HG03442 (cell line): ENCODE measurements at regions not wholly inside any gene's neighbourhood (a gene's known extent, or its start where the extent isn't known, plus 50 kb on each side); places are given as distances from the start of the nearest gene placed in this dataset.

ENCODE experiments used
- ATAC-seq: cut with Tn5 transposase; IDR thresholded peaks from one replicate; pipeline ENCODE4 v1.9.1; 2021; ENCODE audit warnings: mild to moderate bottlenecking, moderate library complexity; ENCODE audit not compliant: unreplicated experiment

DNA sequence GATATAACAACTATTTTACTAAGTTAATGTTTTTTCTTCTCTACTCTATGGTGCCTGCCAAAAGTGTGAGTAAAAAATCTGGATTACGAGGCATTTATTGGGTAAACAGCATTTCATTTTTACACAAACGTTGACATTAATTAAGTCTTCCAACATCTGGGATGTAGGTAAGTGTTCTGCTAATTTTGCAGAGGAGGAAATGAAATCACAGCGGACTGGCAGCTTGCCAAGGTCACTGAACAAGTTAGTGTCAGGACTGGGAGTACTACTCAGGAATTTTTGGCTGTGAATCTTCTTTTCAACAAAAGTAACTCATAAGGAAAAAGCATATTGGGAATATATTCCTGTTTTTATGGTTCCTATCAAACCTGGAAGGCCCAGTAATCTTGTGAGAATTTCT, 612.1 kb upstream of the FZD8 start:
- no peak for ATAC-seq

DNA sequence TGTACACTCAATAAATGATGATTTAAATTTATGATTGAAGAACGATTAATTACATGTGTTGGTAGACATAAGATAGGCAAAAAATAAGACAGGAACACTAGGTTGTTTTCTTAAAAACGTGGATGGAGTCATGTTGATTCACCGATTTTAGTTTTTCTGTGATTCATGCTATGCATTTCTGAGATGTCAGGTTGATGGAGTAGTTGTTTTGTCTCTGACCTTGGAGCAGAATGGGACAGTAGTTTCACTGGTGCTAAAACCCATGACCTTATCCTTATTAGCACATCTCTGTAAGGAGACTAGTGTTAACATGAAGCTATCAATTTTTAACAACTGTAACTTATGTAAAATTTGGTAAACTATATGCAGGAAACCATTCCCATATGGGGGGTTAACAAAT, 611.6 kb upstream of the FZD8 start:
- no peak for ATAC-seq

- ATAC-seq: no peak
These were observed 609.0 kb upstream of the FZD8 start for GRCh38 chr10:36251068-36251467.

- no peak for ATAC-seq
These were observed 606.3 kb upstream of the FZD8 start for GRCh38 chr10:36248304-36248981.

DNA sequence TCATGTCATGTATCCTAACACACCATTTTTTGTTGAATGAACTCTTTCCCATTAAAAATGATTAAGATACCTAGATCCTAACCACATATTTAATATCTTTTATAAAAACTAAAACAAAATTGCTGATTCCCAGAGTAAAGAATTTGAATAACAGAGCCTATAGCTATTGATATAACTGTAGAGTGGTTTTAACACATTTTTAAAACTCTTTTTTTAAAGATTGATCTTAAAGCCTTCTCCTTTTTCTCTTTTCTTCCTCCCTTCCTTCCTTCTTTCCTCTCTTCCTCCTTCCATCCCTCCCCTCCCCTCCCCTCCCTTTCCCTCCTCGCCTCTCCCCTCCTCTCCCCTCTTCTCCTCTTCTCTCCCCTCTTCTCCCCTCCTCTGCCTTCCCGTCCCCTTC, 605.4 kb upstream of the FZD8 start:
- ATAC-seq: no peak

DNA sequence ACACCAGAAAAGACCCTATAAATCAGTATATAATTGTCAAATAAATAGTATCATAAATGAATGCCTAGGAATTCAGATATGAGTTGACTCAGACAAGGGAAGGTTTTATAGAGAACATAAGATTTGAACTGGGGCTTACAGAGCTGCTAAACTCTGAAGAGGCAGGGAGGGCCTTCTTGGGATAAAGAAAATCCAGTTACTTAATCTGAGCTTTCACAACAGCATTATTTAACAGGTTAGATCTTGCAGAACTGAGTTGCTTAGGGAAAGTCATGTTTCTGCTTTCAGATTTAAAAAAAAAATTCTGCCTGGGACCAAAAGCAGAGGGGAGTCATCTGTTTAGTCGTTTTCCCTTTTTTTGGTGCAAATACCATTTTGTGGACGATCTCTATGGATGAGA, 594.8 kb upstream of the FZD8 start:
- no peak for ATAC-seq

GRCh38 chr10:36236341-36236740, 594.2 kb upstream of the FZD8 start:
- no peak for ATAC-seq

DNA sequence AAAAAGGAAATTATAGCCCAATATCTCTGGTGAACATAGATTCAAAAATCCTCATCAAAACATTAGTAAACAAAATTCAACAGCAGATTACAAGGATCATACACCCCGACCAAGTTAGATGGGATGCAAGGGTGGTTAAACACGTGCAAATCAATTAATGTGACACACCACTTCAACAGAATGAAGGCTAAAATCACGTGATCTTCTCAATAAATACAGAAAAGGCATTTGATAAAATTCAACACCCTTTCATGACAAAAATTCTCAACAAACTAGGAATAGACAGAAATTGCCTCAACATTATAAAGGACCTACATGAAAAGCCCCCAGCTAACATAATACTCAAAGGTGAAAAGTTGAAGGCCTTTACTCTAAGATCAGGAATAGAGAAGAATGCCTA, 590.8 kb upstream of the FZD8 start:
- no peak for ATAC-seq

- ATAC-seq: no peak
These were observed 582.4 kb upstream of the FZD8 start for GRCh38 chr10:36224431-36224985.

DNA sequence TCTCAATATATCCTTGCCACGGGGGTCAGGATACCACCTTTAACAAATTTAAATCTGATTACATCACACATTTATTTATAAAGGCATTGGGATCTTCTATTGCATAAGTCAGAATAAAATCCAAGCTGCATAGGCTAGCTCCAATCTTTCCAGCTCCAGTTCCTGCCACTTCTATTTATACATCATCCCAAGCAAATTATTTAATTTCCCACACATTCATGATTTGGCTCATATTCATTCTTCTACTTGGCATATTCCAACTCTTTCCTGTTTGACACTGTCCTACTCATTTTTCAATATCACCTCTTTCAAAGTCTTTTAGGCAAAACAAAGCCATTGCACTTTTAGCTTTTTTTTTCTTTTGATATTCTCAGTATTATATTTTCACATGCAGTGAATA, 579.0 kb upstream of the FZD8 start:
- ATAC-seq: no peak

GRCh38 chr10:36220151-36220550, 578.1 kb upstream of the FZD8 start:
- ATAC-seq: no peak

DNA sequence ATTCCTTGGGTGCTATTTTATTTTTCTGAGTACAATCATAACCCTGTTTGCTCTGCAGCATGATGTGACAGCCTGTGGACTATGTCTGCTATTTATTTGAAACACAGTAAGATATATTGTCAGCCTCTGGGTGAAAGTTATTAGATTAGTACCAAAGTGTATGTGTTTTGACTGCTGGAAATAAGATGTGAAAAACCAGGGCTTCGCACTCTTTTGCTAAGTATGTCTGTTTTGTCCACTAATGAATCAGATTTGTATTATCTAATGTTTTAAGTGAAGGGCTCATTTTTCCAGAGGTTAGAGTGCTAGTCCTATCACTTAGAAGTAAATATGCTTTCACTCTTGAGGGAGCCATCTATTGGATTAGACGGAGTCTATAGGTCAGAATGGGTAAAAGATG, 569.8 kb upstream of the FZD8 start:
- ATAC-seq: no peak

DNA sequence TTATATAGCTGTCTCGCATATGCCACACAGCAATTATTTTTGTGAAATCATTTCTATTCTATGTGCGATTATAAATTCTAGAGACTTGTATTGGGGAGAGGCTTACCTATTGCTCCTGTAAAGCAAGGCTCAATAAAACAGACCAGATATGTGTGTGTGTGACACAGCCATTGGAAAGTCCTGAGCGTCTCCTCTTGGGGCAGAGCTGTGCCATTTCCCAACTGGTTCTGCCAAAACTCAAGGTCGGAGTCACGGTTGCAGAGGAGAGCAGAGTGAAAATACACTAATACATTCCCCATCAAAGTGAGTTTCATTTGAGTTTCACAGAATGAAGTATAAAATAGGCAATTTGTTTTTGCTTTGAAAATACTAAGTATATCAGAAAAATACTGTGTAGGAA, 567.4 kb upstream of the FZD8 start:
- no peak for ATAC-seq

DNA sequence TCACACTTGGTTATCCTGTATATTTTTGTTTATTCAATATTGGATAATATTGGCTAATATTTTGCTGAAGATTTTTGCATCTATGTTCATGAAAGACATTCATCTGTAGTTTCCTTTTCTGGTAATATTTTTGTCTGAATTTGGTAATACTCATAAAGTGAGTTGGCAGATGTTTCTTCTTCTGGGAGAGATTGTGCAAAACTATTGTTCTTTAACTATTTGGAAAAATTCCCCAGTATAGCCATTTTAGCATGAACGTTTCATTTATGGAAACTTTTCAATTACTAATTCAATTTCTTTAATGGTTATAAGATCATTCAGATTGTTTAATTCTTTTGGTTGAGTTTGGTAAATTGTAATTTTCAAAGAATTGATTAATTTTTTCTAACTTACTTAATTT, 560.8 kb upstream of the FZD8 start:
- ATAC-seq: no peak

- no peak for ATAC-seq
These were observed 558.5 kb upstream of the FZD8 start for GRCh38 chr10:36200577-36200976.

- ATAC-seq: no peak
These were observed 556.2 kb upstream of the FZD8 start for GRCh38 chr10:36198322-36198721.

GRCh38 chr10:36195364-36195763, 553.3 kb upstream of the FZD8 start:
- ATAC-seq: no peak

DNA sequence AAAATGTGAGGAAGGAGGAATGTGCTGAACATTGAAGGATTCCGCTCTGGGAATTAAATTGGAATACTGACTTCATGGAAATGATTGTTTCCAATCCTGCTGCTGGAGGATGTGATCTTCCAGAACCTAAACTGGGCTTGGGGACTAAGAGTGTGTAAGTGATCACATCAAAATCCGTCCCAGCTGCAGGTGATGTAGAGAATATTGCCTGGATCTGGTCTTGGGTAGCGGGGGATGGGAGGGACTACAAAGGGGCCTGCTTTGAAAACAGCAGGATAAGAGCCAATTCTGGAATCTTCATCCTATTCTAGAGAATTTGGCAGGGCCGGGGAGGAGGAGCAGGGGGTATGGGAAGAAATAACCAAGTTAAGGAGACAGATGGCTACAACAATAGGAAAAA, 552.2 kb upstream of the FZD8 start:
- ATAC-seq: no peak

DNA sequence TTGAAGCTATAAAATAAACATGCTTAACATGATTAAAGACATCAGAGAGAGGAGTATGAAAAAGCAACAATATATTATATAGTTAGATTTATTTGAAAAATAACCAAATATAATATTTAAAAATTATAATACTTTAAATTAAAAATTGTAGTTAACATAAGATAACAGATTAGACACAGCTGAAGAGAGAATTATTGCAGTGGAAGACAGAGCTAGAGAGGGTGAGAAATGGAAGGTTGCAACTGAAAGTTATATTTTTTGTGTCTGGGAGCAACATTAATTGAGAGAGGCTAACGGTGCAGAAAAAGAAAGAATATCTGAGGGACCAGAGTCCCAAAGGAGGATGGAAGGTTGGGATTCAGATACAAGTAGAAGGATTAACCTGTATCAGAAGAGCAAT, 548.9 kb upstream of the FZD8 start:
- ATAC-seq: no peak

DNA sequence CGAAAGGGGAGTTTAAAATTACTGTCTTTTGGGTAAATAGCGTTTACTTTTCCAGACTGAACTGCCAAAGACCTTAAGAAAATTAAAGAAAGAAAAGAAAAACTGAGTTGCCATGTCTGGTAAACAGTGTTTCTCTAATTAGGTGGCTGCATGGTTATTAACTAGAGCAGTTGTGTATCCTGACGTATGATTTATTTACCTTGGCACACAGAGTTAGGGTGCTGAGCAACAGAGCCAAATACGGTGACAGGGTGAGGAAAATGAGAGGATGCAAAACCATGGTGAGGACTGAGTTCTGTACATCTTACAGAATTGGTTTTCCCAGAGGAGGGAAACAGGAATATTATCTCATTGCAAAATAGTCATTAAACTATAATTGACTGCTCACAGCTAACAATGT, 546.4 kb upstream of the FZD8 start:
- ATAC-seq: no peak

DNA sequence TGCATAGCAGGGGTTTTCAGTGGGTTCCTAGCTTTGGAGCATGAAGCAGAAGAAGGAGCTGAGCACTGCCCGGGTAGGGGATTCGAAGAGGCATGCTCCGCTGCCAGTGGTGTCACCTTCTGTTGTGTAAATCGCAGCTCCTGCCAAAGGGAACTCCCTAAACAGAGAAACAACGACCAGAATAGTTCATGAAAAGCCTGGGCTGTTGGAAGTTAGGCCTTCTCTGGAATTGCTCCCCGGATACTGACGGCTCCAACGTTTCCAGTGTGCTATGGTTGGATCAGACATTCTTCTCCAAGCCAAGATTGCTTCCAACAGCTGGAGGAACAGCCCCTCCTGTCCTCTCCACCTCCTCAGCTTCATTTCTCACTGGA, 546.0 kb upstream of the FZD8 start:
- no peak for ATAC-seq

DNA sequence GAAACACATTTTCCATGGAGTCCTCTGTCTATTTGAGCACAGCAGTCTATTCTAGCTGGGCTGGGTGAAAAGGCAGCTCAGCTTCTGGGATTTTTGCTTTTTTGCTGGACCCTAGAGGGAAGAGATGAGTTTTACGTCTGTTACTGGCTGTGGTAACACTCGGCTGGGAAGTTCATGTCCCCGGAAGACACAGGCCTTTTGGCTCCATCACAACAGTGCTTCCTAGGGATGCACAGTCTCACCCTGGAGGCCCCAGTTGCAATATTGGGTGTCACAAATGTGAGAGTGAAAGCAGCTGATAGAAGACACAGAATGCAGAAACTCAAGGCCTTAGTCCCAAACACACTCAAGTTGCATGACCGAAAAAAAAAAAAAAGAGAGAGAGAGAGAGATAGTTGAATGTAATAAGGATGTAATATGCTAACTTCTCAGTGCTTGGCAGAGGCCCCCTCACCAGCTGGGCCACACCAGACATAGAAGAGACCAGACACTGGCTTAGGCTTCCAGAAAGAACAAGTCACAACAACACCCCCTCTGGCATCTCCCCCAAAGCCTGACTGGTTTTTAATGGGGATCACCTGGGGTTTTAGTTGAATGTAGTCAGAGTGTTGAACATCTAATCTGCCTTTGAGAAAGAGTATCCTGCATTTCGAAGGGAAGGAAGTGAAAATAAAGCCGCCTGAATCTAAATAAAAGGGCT, 545.4 kb upstream of the FZD8 start:
- ATAC-seq: no peak

DNA sequence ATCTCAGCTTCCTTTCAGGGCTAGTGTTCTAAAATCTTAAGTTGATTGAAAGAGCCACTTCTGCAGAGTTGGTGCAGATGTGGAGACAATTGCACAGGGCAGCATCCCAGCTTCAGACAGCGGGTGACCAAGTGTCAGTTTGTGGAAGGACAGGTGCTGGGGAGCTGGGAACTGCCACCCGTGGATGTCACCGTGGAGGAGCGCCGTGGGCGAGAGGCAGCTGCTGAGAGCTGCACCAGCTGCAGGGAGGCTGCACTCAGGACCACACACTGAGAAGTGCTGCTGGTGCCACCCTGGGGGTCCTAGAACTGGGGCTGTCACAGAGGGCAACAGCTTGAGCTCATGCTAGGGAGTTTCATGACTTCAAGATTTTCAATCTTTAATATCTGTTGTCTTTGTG, 543.0 kb upstream of the FZD8 start:
- ATAC-seq: no peak
